KMS-11 (cell line): ENCODE measurements at regions not wholly inside any gene's neighbourhood (a gene's known extent, or its start where the extent isn't known, plus 50 kb on each side); places are given as distances from the start of the nearest gene placed in this dataset.
"Not testable (repeated sequence)": the region's sequence is repeated elsewhere in the genome, so short reads cannot be mapped to it uniquely, and the experiment has no call there.

Experiments used
- H2AFZ ChIP-seq: fragments of 200-600 bp; sonication (generic); 2 replicates; pipeline ENCODE4 v1.6.1; 2016; ENCODE audit warnings: antibody characterized with exemption, mixed run types, low read depth
- H3K27ac ChIP-seq: fragments of 200-600 bp; sonication (generic); 2 replicates; pipeline ENCODE4 v1.6.1; 2016; ENCODE audit warnings: mild to moderate bottlenecking, mixed run types
- H3K27me3 ChIP-seq: fragments of 200-600 bp; sonication (generic); 2 replicates; pipeline ENCODE4 v1.6.1; 2017; ENCODE audit warnings: mild to moderate bottlenecking, low read depth, mixed run types, moderate library complexity; ENCODE audit not compliant: insufficient read depth
- H3K36me3 ChIP-seq: fragments of 200-600 bp; sonication (generic); 2 replicates; pipeline ENCODE4 v1.6.1; 2017; ENCODE audit warnings: mild to moderate bottlenecking, mixed run types; ENCODE audit not compliant: insufficient read depth
- H3K4me1 ChIP-seq: fragments of 200-600 bp; sonication (generic); 2 replicates; pipeline ENCODE4 v1.6.1; 2016; ENCODE audit warnings: mild to moderate bottlenecking, low read depth, mixed run types; ENCODE audit not compliant: poor library complexity, severe bottlenecking
- H3K4me2 ChIP-seq: fragments of 200-600 bp; sonication (generic); 2 replicates; pipeline ENCODE4 v1.7.0; 2016; ENCODE audit warnings: mild to moderate bottlenecking, mixed run types
- H3K4me3 ChIP-seq: fragments of 200-600 bp; sonication (generic); IDR thresholded peaks from 2 replicates; pipeline ENCODE4 v1.6.1; 2017; ENCODE audit warnings: low read depth, low read length, mixed read lengths; ENCODE audit not compliant: insufficient read depth
- H3K79me2 ChIP-seq: fragments of 200-600 bp; sonication (generic); 2 replicates; pipeline ENCODE4 v1.6.1; 2016; ENCODE audit warnings: low read depth, mixed run types; ENCODE audit not compliant: insufficient read depth
- H3K9ac ChIP-seq: fragments of 200-600 bp; sonication (generic); 2 replicates; pipeline ENCODE4 v1.6.1; 2016; ENCODE audit warnings: mild to moderate bottlenecking, mixed run types
- H4K20me1 ChIP-seq: fragments of 200-600 bp; sonication (generic); 2 replicates; pipeline ENCODE4 v1.6.1; 2016; ENCODE audit warnings: mild to moderate bottlenecking, mixed run types; ENCODE audit not compliant: insufficient read depth
- TF ChIP-seq, protein P1 (sequence below): fragments of 200-600 bp; sonication (generic); conservative IDR thresholded peaks from 2 replicates; pipeline ENCODE4 v1.6.1; 2017; ENCODE audit warnings: low read depth, mild to moderate bottlenecking, antibody characterized with exemption, low read length, moderate library complexity, mixed read lengths

DNA sequence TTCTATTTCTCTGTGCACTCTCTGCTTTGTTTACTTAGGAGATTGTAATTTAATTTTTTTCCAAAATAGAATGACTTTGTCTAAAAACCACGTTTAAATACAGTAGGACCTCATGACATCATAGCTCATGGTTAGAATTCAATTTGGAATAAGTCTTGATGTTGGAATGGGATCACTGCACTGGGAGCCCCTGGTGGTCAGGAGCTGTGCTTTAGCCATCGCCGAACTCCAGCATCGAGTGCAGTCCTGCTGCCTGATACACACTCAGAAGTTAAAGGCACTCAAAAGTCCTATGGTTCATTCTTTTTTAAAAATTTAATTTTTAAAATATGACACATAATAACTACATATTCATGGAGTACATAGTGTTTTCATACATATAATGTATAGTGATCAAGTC, 75.1 kb downstream of the TEX35 start:
- Histone ChIP-seq H4K20me1 (no peaks in the 10 kb centered on the region), H3K4me2 (no peak overlapping the region), H3K9ac (no peak overlapping the region), H3K79me2 (no peaks in the 10 kb centered on the region), H3K4me1 (no peaks in the 10 kb centered on the region), H2AFZ (no peak overlapping the region), H3K27ac (no peak overlapping the region), H3K36me3 (no peaks in the 10 kb centered on the region), H3K4me3 (no peak overlapping the region), H3K27me3 (no peaks in the 10 kb centered on the region)
- TF ChIP-seq, protein P1, sequence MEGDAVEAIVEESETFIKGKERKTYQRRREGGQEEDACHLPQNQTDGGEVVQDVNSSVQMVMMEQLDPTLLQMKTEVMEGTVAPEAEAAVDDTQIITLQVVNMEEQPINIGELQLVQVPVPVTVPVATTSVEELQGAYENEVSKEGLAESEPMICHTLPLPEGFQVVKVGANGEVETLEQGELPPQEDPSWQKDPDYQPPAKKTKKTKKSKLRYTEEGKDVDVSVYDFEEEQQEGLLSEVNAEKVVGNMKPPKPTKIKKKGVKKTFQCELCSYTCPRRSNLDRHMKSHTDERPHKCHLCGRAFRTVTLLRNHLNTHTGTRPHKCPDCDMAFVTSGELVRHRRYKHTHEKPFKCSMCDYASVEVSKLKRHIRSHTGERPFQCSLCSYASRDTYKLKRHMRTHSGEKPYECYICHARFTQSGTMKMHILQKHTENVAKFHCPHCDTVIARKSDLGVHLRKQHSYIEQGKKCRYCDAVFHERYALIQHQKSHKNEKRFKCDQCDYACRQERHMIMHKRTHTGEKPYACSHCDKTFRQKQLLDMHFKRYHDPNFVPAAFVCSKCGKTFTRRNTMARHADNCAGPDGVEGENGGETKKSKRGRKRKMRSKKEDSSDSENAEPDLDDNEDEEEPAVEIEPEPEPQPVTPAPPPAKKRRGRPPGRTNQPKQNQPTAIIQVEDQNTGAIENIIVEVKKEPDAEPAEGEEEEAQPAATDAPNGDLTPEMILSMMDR = no peak

DNA sequence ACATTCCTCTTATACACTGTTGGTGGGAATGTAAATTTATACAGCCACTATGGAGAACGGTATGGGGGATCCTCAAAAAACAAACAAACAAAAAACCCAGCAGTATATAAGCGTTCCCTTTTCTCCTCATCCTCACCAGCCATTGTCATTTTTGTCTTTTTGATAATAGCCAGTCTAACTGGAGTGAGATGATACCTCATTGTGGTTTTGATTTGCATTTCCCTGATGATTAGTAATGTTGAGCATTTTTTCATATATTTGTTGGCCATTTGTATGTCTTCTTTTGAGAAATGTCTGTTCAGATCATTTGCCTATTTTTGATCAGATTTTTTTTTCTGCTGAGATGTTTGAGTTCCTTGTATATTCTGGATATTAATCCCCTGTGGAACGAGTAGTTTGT, 76.1 kb downstream of the TEX35 start:
- H3K27me3 ChIP-seq, H3K79me2 ChIP-seq, H4K20me1 ChIP-seq, H3K4me1 ChIP-seq, H3K4me3 ChIP-seq, H3K9ac ChIP-seq, H3K36me3 ChIP-seq, H2AFZ ChIP-seq, H3K4me2 ChIP-seq, H3K27ac ChIP-seq: not testable (repeated sequence)

DNA sequence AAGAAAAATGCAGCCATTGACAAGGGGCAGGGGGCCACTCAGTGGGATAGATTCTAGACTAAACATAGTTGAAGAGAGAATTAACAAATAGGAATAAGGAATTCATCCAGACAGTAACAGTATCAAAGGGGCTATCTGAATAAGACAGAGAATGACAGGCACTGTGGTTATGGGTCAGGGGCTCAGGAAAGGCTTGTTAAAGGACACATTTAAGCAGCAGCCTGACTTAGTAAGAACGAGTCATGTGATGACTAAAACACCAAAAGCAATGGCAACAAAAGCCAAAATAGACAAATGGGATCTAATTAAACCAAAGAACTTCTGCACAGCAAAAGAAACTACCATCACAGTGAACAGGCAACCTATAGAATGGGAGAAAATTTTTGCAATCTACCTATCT, 78.9 kb downstream of the TEX35 start:
- H3K4me1 ChIP-seq, H3K4me3 ChIP-seq, H3K4me2 ChIP-seq, H4K20me1 ChIP-seq, H3K79me2 ChIP-seq, H3K27ac ChIP-seq, H3K9ac ChIP-seq, H3K36me3 ChIP-seq, H3K27me3 ChIP-seq, H2AFZ ChIP-seq: not testable (repeated sequence)

DNA sequence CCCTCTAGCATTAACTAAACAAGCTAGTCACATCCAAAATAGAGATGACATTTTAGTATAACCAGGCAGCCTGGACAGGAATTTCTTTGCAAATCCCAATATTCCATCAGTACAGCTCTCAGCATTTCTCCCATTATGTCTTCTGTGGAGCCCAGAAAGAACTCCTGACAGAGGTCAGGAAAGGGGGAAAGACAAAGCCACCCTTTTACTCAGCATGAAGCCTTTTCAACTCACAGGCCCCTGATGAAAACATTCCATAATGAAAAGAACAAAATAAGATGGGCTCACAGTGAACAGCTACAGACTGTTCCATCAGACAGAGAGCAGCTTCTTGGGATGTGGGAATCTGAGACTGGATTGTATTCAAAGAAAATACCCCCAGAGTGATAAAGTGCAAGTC, 80.6 kb downstream of the TEX35 start:
- Histone ChIP-seq H3K79me2 (no peaks in the 10 kb centered on the region), H3K27me3 (no peaks in the 10 kb centered on the region), H3K4me2 (no peak overlapping the region), H2AFZ (no peak overlapping the region), H3K4me3 (no peak overlapping the region), H3K4me1 (peaks cover under 1% of the 10 kb centered on the region), H4K20me1 (no peaks in the 10 kb centered on the region), H3K36me3 (no peaks in the 10 kb centered on the region), H3K9ac (no peak overlapping the region), H3K27ac (no peak overlapping the region)
- TF ChIP-seq, protein P1 = no peak

DNA sequence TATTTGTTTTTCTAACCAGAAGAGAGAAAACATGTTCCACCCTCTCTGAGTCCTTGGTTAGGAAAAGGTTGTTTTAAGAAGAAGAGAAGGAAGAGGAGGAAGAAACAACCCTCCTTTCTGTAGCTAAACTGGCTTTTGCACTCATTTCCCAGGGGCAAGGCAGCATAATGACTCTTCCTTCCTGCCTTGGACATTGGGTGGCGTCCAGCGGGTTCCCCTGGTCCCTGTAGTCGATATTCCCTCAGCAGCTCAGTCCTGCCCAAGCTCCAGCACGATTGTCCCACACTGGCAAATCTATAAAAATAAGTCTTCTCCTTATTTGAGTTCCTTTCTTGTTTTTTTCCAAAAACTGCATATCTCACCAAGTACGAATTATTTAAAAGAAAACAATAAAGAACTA, 81.2 kb downstream of the TEX35 start:
- Histone ChIP-seq H3K9ac (no peak overlapping the region), H3K27me3 (no peaks in the 10 kb centered on the region), H3K4me3 (no peak overlapping the region), H3K4me2 (no peak overlapping the region), H3K36me3 (no peaks in the 10 kb centered on the region), H2AFZ (no peak overlapping the region), H4K20me1 (no peaks in the 10 kb centered on the region), H3K27ac (no peak overlapping the region), H3K79me2 (no peaks in the 10 kb centered on the region), H3K4me1 (peaks cover 6% of the 10 kb centered on the region)
- TF ChIP-seq, protein P1 = no peak
